GM12878 (cell line): ENCODE measurements at regions not wholly inside any gene's neighbourhood (a gene's known extent, or its start where the extent isn't known, plus 50 kb on each side); places are given as distances from the start of the nearest gene placed in this dataset.
A peak's percentile ranks its signal among the peaks of the same experiment; 100 is the strongest.

Experiments used
- ATAC-seq: fragments of 200-7000 bp; cut with Tn5 transposase; 3 replicates; pipeline ENCODE4 v1.9.1; 2020; ENCODE audit warnings: mild to moderate bottlenecking, moderate library complexity
- BruUV-seq: library from RNA; stranded (reverse); fragments of 400-500 nt; replicated peaks from 2 replicates; lab custom pipeline; 2021; lab: Mats Ljungman, UMichigan
- CTCF ChIA-PET: fragments of 300-600 bp; sonication (Branson Sonifier 250); formaldehyde crosslinking; extraction: SDS; loops from one replicate; lab custom pipeline; 2021; ENCODE audit warnings: inconsistent platforms; lab: Yijun Ruan, JAX
- POLR2A ChIA-PET: fragments of 350-600 bp; formaldehyde crosslinking; extraction: SDS; loops from one replicate; lab custom pipeline; 2021; ENCODE audit warnings: inconsistent platforms; lab: Charles Lee
- RAD21 ChIA-PET: fragments of 300-600 bp; sonication (Branson Sonifier 250); formaldehyde crosslinking; loops from one replicate; lab custom pipeline; 2023; ENCODE audit warnings: antibody characterized with exemption; ENCODE audit not compliant: unreplicated experiment; lab: Charles Lee
- SMC1A ChIA-PET: fragments of 300-600 bp; sonication (Branson Sonifier 250); formaldehyde crosslinking; loops from one replicate; lab custom pipeline; 2023; ENCODE audit not compliant: unreplicated experiment, uncharacterized antibody; lab: Charles Lee
- DNase-seq: peaks from one replicate; pipeline ENCODE4 v3.0.0-alpha.2; 2011; ENCODE audit warnings: low read depth, low spot score
- FAIRE-seq: peaks from 3 replicates; lab custom pipeline; 2011; peaks lifted over from hg19 to GRCh38; lab: Jason Lieb, UNC
- H2AFZ ChIP-seq: 2 replicates; pipeline ENCODE4 v1.6.0; 2011; ENCODE audit warnings: low read depth, low read length, control low read depth; ENCODE audit not compliant: control insufficient read depth
- H3K27ac ChIP-seq: 2 replicates; pipeline ENCODE4 v1.5.1; 2011; ENCODE audit warnings: control low read depth; ENCODE audit not compliant: control insufficient read depth, insufficient read depth
- H3K27me3 ChIP-seq, 2 experiments: replicated peaks in 1 of 2; 2 replicates each; pipeline versions ENCODE4 v1.6.0 to v1.6.1; 2011; ENCODE audit warnings: low read length in 1 of 2; ENCODE audit not compliant: control insufficient read depth in 2 of 2, insufficient read depth in 2 of 2
- H3K36me3 ChIP-seq, 2 experiments: 2 replicates each; pipeline ENCODE4 v1.5.1; 2011; ENCODE audit warnings: low read length in 1 of 2; ENCODE audit not compliant: control insufficient read depth in 2 of 2, insufficient read depth in 2 of 2
- H3K4me1 ChIP-seq: 2 replicates; pipeline ENCODE4 v1.6.1; 2011; ENCODE audit warnings: mild to moderate bottlenecking, low read length, moderate library complexity, mixed read lengths; ENCODE audit not compliant: control insufficient read depth, insufficient read depth
- H3K4me2 ChIP-seq: 2 replicates; pipeline ENCODE4 v1.6.0; 2011; ENCODE audit warnings: control low read depth; ENCODE audit not compliant: control insufficient read depth, insufficient read depth
- H3K4me3 ChIP-seq: fragments of 200-600 bp; sonication (generic); 2 replicates; pipeline ENCODE4 v1.5.1; 2016
- H3K79me2 ChIP-seq: 2 replicates; pipeline ENCODE4 v1.6.0; 2011; ENCODE audit warnings: low read length; ENCODE audit not compliant: control insufficient read depth, insufficient read depth
- H3K9ac ChIP-seq: 2 replicates; pipeline ENCODE4 v1.8.0; 2011; ENCODE audit warnings: low read length, control low read depth, mixed read lengths; ENCODE audit not compliant: control insufficient read depth, insufficient read depth
- H3K9me3 ChIP-seq: replicated peaks from 3 replicates; pipeline ENCODE4 v1.5.1; 2011; ENCODE audit warnings: mild to moderate bottlenecking, low read length; ENCODE audit not compliant: control insufficient read depth, insufficient read depth
- H4K20me1 ChIP-seq: 2 replicates; pipeline ENCODE4 v1.6.0; 2011; ENCODE audit not compliant: control insufficient read depth, insufficient read depth
- BACH1 ChIP-seq: fragments of 450-650 bp; IDR thresholded peaks from 2 replicates; pipeline ENCODE4 v1.6.1; 2017; ENCODE audit warnings: mild to moderate bottlenecking, borderline replicate concordance
- BCL11A ChIP-seq: IDR thresholded peaks from 2 replicates; pipeline ENCODE4 v1.6.1; 2011; ENCODE audit warnings: low read depth, low read length
- BHLHE40 ChIP-seq, 2 experiments: fragments of 450-650 bp in 1 of 2; IDR thresholded peaks; 2 replicates each; pipeline ENCODE4 v1.6.1; 2011 to 2017; ENCODE audit warnings: low read depth in 2 of 2, borderline replicate concordance in 1 of 2, improper control_type of control experiment in 1 of 2, low read length in 1 of 2, mild to moderate bottlenecking in 1 of 2
- EP300 ChIP-seq, 2 experiments: fragments of 150-350 bp in 1 of 2; IDR thresholded peaks; 2 replicates each; pipeline ENCODE4 v1.6.1; 2011 to 2012; ENCODE audit warnings: low read depth in 2 of 2, low read length in 2 of 2, borderline replicate concordance in 1 of 2, improper control_type of control experiment in 1 of 2, inconsistent platforms in 1 of 2; ENCODE audit not compliant: control insufficient read depth in 1 of 2
- ETV6 ChIP-seq, 2 experiments: fragments of 450-650 bp in 1 of 2; IDR thresholded peaks in 1 of 2; conservative IDR thresholded peaks in 1 of 2; 2 replicates each; pipeline ENCODE4 v1.6.1; 2014; ENCODE audit warnings: antibody characterized with exemption in 1 of 2, borderline replicate concordance in 1 of 2, low read depth in 1 of 2, mild to moderate bottlenecking in 1 of 2, moderate library complexity in 1 of 2
- GABPA ChIP-seq: IDR thresholded peaks from 2 replicates; pipeline ENCODE4 v1.6.1; 2014; ENCODE audit warnings: antibody characterized with exemption, low read depth, mild to moderate bottlenecking, inconsistent platforms
- MTA3 ChIP-seq: IDR thresholded peaks from 2 replicates; pipeline ENCODE4 v1.6.1; 2012; ENCODE audit warnings: low read length, inconsistent platforms, borderline replicate concordance
- NBN ChIP-seq: fragments of 450-650 bp; IDR thresholded peaks from 2 replicates; pipeline ENCODE4 v1.6.1; 2016
- NFIC ChIP-seq: IDR thresholded peaks from 2 replicates; pipeline ENCODE4 v1.6.1; 2012; ENCODE audit warnings: low read depth, mild to moderate bottlenecking, inconsistent platforms, low read length, moderate library complexity
- NR2C1 ChIP-seq: fragments of 450-650 bp; IDR thresholded peaks from 2 replicates; pipeline ENCODE4 v1.6.1; 2017; ENCODE audit warnings: antibody characterized with exemption, mild to moderate bottlenecking, moderate library complexity
- NR2C2 ChIP-seq: IDR thresholded peaks from 2 replicates; pipeline ENCODE4 v1.6.1; 2011; ENCODE audit warnings: borderline replicate concordance, low read depth; ENCODE audit not compliant: control insufficient read depth, insufficient read length
- PAX5 ChIP-seq: IDR thresholded peaks from 2 replicates; pipeline ENCODE4 v1.6.1; 2011; ENCODE audit warnings: low read depth, low read length, borderline replicate concordance
- SMAD1 ChIP-seq: fragments of 450-650 bp; IDR thresholded peaks from 2 replicates; pipeline ENCODE4 v1.6.1; 2018; ENCODE audit warnings: mild to moderate bottlenecking, low read depth; ENCODE audit not compliant: partially characterized antibody
- SPI1 ChIP-seq: IDR thresholded peaks from 2 replicates; pipeline ENCODE4 v1.6.1; 2011; ENCODE audit warnings: low read depth, mild to moderate bottlenecking, low read length, moderate library complexity, borderline replicate concordance; ENCODE audit not compliant: insufficient read depth
- ZNF207 ChIP-seq: fragments of 450-650 bp; IDR thresholded peaks from 2 replicates; pipeline ENCODE4 v1.6.1; 2014; ENCODE audit warnings: antibody characterized with exemption, mild to moderate bottlenecking, borderline replicate concordance
- ZNF384 ChIP-seq: IDR thresholded peaks from 2 replicates; pipeline ENCODE4 v1.6.1; 2012; ENCODE audit warnings: low read depth, mild to moderate bottlenecking, low read length, improper control_type of control experiment, borderline replicate concordance
- WGBS: methylation state at CpG from one replicate; pipeline ENCODE4 v1.1.6; 2016; ENCODE audit warnings: low lambda C conversion rate; ENCODE audit not compliant: insufficient replicate concordance, insufficient coverage; ENCODE audit errors: missing lambda C conversion rate; 5-methylcytosine and 5-hydroxymethylcytosine counted together
- in situ Hi-C: fragments of 300-500 bp; cut with MboI; formaldehyde crosslinking; loops from 9 replicates; pipeline ENCODE4 v1.14.3; 2018; ENCODE audit warnings: mixed read lengths
- intact Hi-C: fragments of 100-400 bp; cut with micrococcal nuclease; formaldehyde crosslinking; loops from one replicate; pipeline ENCODE4 v1.14.2; 2022; ENCODE audit not compliant: unreplicated experiment

DNA sequence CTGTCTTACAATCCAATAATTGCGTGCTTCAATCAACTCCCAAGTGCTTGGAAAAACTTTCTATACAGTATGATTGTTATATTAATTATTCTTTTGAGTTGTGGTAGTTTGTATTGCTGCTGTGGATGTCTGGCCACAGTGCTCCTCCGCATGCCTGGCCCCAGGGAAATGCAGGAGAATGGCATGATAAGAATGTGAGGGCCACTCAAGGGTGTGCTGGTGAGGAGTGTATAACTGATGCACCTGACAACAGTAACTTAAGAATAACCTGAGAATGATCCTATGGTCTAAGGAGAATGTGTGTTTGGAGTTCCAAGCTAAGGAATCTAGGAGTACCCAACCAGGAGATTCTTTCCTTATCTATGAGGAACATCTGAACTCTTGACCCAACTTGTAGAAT is 152.9 kb upstream of the APC start:
- BruUV-seq = no TSS peak
- in situ Hi-C loops (no loop called here), intact Hi-C loops (no loop called here)
- ChIA-PET RAD21 (no interaction called here), POLR2A (no interaction called here), SMC1A (no interaction called here), CTCF (interaction anchor here (1.2 to 1.4 kb wide), 2 partner anchors 23 to 34 kb away, joined by 3 read pairs; no protein-coding TSS in a partner anchor)
- Histone ChIP-seq H3K79me2 (no peaks in the 10 kb centered on the region), H3K9ac (no peak overlapping the region), H3K27ac (no peak overlapping the region), H3K36me3 (no peaks in the 10 kb centered on the region), H4K20me1 (no peaks in the 10 kb centered on the region), H3K4me1 (no peaks in the 10 kb centered on the region; the same call in 1 of the 2 replicates), H3K4me2 (no peak overlapping the region), H3K4me3 (no peak overlapping the region), H2AFZ (no peak overlapping the region), H3K27me3 (peaks cover 0 to 4% of the 10 kb centered on the region in 2 experiments; a peak in 1 of 4 replicates), H3K9me3 (no peaks in the 10 kb centered on the region)
- 68% methylated on average over 2 of the region's 2 CpGs for WGBS
- no peak for ATAC-seq
- DNase-seq = no peak
- no peak for TF ChIP-seq ETV6 (conservative IDR thresholded peaks at IDR 0.05 in 1 of 2, IDR thresholded peaks at IDR 0.05 in 1 of 2; ENCODE audit: borderline replicate concordance in 1 of 2, low read depth in 1 of 2)
- TF ChIP-seq MTA3 = no peak
- TF ChIP-seq NR2C2 = no peak
- no peak for TF ChIP-seq NBN
- TF ChIP-seq BCL11A = no peak
- no peak for TF ChIP-seq EP300 (IDR thresholded peaks at IDR 0.05; ENCODE audit: borderline replicate concordance in 1 of 2, control insufficient read depth in 1 of 2, low read depth in 2 of 2, low read length in 2 of 2)
- no peak for TF ChIP-seq ZNF207
- FAIRE-seq = no peak

DNA sequence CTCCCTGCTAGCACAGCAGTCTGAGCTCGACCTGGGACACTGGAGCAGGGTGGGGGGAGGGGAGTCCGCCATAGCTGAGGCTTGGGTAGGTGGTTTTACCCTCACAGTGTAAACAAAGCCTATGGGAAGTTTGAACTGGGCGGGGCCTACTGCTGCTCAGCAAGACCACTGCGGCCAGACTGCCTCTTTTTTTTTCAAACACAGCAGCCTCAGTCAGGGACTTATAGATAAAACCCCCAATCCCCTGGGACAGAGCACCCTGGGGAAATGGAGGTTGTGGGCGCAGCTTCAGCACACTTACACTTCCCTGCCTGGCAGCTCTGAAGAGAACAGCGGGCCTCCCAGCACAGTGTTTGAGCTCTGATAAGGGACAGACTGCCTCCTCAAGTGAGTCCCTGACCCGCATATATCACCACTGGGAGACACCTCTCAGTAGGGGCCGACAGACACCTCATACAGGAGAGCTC is 151.1 kb upstream of the APC start:
- in situ Hi-C loops (no loop called here), intact Hi-C loops (no loop called here)
- Histone ChIP-seq H3K36me3 (no peaks in the 10 kb centered on the region), H3K79me2 (no peaks in the 10 kb centered on the region), H3K4me1 (no peaks in the 10 kb centered on the region; the same call in 1 of the 2 replicates), H3K27ac (no peak overlapping the region), H3K9ac (no peak overlapping the region), H2AFZ (peak overlapping the region; percentile 29; the same call in 1 of the 2 replicates), H4K20me1 (no peaks in the 10 kb centered on the region), H3K4me3 (no peak overlapping the region), H3K4me2 (no peak overlapping the region), H3K9me3 (no peaks in the 10 kb centered on the region), H3K27me3 (peaks cover 0 to 4% of the 10 kb centered on the region in 2 experiments; a peak in 1 of 4 replicates)
- CTCF ChIA-PET = interaction anchor here (0.9 to 1.0 kb wide), 2 partner anchors 29 to 35 kb away, joined by 5 read pairs; no protein-coding TSS in a partner anchor
- no TSS peak for BruUV-seq
- RAD21 ChIA-PET = no interaction called here
- SMC1A ChIA-PET = interaction anchor here (0.7 to 1.3 kb wide), 5 partner anchors 9 to 37 kb away, joined by 3 read pairs; no protein-coding TSS in a partner anchor
- 0% methylated on average over 8 of the region's 8 CpGs for WGBS
- POLR2A ChIA-PET = interaction anchor here (0.6 kb wide), 1 partner anchor 74 kb away, joined by 4 read pairs; no protein-coding TSS in a partner anchor
- DNase-seq = peak; percentile 21
- peak; percentile 73 for ATAC-seq
- no peak for FAIRE-seq
- TF ChIP-seq BHLHE40 (IDR thresholded peaks at IDR 0.05; ENCODE audit: borderline replicate concordance in 1 of 2, low read depth in 2 of 2, low read length in 1 of 2) (peak in 1 of 2 experiments; percentile 13; a peak in 1 of 4 replicates), NFIC (no peak), SPI1 (no peak), PAX5 (no peak), MTA3 (no peak), GABPA (no peak), SMAD1 (no peak), ZNF384 (peak; percentile 45; the same call in 1 of the 2 replicates), NR2C1 (no peak), BACH1 (no peak)
